ENCODE measurements at regions not wholly inside any gene's neighbourhood (a gene's known extent, or its start where the extent isn't known, plus 50 kb on each side); places are given as distances from the start of the nearest gene placed in this dataset.

DNA sequence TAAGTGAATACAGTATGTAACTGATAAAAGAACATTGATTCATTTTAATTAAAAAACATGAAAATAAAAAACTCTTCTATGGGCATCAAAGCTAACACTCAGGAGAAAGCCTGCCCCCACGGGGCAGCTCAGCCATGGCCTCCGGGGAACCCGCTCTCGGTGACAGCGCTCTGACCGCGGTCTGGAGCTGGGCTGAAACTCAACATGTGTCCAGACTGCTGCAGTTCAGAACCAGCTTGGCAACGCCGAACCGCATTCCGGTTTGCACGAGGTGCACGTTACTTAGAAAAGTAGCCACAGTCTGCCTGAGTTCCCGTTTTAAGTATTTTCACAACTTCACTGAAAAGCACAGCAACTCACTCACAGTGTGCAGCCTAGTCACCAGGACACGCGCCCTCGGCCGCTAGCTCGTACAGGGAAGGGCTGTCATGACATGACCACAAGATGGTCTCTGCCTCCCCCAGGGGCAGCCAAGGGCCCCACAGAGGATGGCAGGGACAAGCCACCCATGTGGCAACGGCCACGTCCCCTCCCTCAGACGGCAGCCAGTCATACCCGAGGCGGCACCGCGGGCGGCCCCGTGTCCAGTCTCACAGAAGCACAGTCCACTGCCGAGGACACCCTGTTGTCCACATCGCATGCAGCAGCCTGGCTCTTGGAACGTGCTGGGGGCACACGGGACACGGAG lies 77.1 kb upstream of the METRNL start:
- H2AFZ ChIP-seq (ENCODE audit: low read depth, low read length) = no peak overlapping the region
- DNase-seq (ENCODE audit: low read depth, low spot score) (no peak), FAIRE-seq (no peak)
- no peak overlapping the region for H3K27ac ChIP-seq (ENCODE audit: insufficient read depth, low read depth, low read length)
- H3K36me3 ChIP-seq (ENCODE audit: control insufficient read depth in 2 of 2, extremely low read depth in 1 of 2, insufficient read depth in 2 of 2, low read length in 2 of 2) = no peaks in the 10 kb centered on the region
- no peak overlapping the region for H3K4me2 ChIP-seq (ENCODE audit: insufficient read depth, low read length)
- ChIA-PET POLR2A (no interaction called here), CTCF (no interaction called here)
- no peak overlapping the region for H3K4me3 ChIP-seq (replicated peaks in 1 of 3; ENCODE audit: insufficient read depth in 1 of 3, low read depth in 1 of 3, low read length in 3 of 3)
- no peaks in the 10 kb centered on the region for H3K9me1 ChIP-seq (replicated peaks; ENCODE audit: control insufficient read depth, extremely low read depth, insufficient read depth, low read length)
- no peaks in the 10 kb centered on the region for H3K79me2 ChIP-seq (ENCODE audit: control insufficient read depth, insufficient read depth, low read length)
- no peaks in the 10 kb centered on the region for H3K9me3 ChIP-seq (replicated peaks; ENCODE audit: control insufficient read depth, insufficient read depth, low read length)
- TF ChIP-seq EZH2 (IDR thresholded peaks at IDR 0.05; ENCODE audit: borderline replicate concordance, low read depth, low read length, severe bottlenecking) (no peak), POLR2A (IDR thresholded peaks at IDR 0.05; ENCODE audit: low read depth, low read length) (no peak), POLR2AphosphoS5 (IDR thresholded peaks at IDR 0.05; ENCODE audit: insufficient read depth, low read depth, low read length) (no peak), MYC (IDR thresholded peaks at IDR 0.05; ENCODE audit: low read depth, low read length) (no peak), MAX (IDR thresholded peaks at IDR 0.05; ENCODE audit: insufficient read depth, insufficient read length) (no peak), JUN (IDR thresholded peaks at IDR 0.05; ENCODE audit: borderline replicate concordance, insufficient read depth, insufficient read length, low read depth) (no peak), FOS (IDR thresholded peaks at IDR 0.05; ENCODE audit: borderline replicate concordance, insufficient read depth, low read length) (no peak), GATA2 (IDR thresholded peaks at IDR 0.05; ENCODE audit: insufficient read depth, insufficient read length, low read depth, low read length) (no peak)
- TF ChIP-seq, protein P1, sequence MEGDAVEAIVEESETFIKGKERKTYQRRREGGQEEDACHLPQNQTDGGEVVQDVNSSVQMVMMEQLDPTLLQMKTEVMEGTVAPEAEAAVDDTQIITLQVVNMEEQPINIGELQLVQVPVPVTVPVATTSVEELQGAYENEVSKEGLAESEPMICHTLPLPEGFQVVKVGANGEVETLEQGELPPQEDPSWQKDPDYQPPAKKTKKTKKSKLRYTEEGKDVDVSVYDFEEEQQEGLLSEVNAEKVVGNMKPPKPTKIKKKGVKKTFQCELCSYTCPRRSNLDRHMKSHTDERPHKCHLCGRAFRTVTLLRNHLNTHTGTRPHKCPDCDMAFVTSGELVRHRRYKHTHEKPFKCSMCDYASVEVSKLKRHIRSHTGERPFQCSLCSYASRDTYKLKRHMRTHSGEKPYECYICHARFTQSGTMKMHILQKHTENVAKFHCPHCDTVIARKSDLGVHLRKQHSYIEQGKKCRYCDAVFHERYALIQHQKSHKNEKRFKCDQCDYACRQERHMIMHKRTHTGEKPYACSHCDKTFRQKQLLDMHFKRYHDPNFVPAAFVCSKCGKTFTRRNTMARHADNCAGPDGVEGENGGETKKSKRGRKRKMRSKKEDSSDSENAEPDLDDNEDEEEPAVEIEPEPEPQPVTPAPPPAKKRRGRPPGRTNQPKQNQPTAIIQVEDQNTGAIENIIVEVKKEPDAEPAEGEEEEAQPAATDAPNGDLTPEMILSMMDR (IDR thresholded peaks at IDR 0.05; ENCODE audit: extremely low read depth in 1 of 2, insufficient read depth in 1 of 2, low read depth in 1 of 2, low read length in 2 of 2) = no peak
- no peak overlapping the region for H3K9ac ChIP-seq (replicated peaks; ENCODE audit: extremely low read depth, insufficient read depth, low read length)
- no peaks in the 10 kb centered on the region for H3K27me3 ChIP-seq (ENCODE audit: control insufficient read depth in 2 of 2, insufficient read depth in 2 of 2, low read length in 2 of 2)
- dilution Hi-C loops (cut with MboI; ENCODE audit: extremely low pct_ligation_motif_present, low sequenced_read_pairs) (no loop called here), intact Hi-C loops (cut with micrococcal nuclease) (no loop called here)
- no peaks in the 10 kb centered on the region for H3K4me1 ChIP-seq (ENCODE audit: control insufficient read depth, extremely low read depth, insufficient read depth, low read length)
- H4K20me1 ChIP-seq (replicated peaks; ENCODE audit: control insufficient read depth, extremely low read depth, insufficient read depth, low read length) = no peaks in the 10 kb centered on the region
- no TSS peak for BruUV-seq (replicated peaks)
